HL-60 (cell line): ENCODE measurements at regions not wholly inside any gene's neighbourhood (a gene's known extent, or its start where the extent isn't known, plus 50 kb on each side); places are given as distances from the start of the nearest gene placed in this dataset.

Source experiments
- CTCF ChIP-seq: IDR thresholded peaks from one replicate; pipeline ENCODE4 v1.5.1; 2011; ENCODE audit warnings: low read length, control low read depth, inconsistent platforms; ENCODE audit not compliant: insufficient read depth
- POLR2AphosphoS5 ChIP-seq: IDR thresholded peaks from 2 replicates; pipeline ENCODE4 v1.6.1; 2012; ENCODE audit warnings: low read depth

GRCh38 chr11:11786234-11786633 lies 55.5 kb upstream of the USP47 start:
- no peak for TF ChIP-seq CTCF
- no peak for TF ChIP-seq POLR2AphosphoS5
